Keratinocyte (primary cell): ENCODE measurements at regions not wholly inside any gene's neighbourhood (a gene's known extent, or its start where the extent isn't known, plus 50 kb on each side); places are given as distances from the start of the nearest gene placed in this dataset.

Experiments used
- CTCF ChIP-seq, 3 experiments: IDR thresholded peaks in 1 of 3; conservative IDR thresholded peaks in 1 of 3; optimal IDR thresholded peaks in 1 of 3; 2 replicates in 2 of 3; 3 replicates in 1 of 3; pipeline versions ENCODE3 to v1.5.1; 2011; ENCODE audit warnings: low read length in 3 of 3, mild to moderate bottlenecking in 3 of 3, moderate library complexity in 2 of 3, control low read depth in 1 of 3, inconsistent platforms in 1 of 3; ENCODE audit not compliant: insufficient read depth in 2 of 3; ENCODE audit errors: extremely low read depth in 1 of 3
- EZH2 ChIP-seq: IDR thresholded peaks from one replicate; pipeline ENCODE4 v1.6.1; 2012; ENCODE audit warnings: inconsistent platforms, mild to moderate bottlenecking, low read length, moderate library complexity

DNA sequence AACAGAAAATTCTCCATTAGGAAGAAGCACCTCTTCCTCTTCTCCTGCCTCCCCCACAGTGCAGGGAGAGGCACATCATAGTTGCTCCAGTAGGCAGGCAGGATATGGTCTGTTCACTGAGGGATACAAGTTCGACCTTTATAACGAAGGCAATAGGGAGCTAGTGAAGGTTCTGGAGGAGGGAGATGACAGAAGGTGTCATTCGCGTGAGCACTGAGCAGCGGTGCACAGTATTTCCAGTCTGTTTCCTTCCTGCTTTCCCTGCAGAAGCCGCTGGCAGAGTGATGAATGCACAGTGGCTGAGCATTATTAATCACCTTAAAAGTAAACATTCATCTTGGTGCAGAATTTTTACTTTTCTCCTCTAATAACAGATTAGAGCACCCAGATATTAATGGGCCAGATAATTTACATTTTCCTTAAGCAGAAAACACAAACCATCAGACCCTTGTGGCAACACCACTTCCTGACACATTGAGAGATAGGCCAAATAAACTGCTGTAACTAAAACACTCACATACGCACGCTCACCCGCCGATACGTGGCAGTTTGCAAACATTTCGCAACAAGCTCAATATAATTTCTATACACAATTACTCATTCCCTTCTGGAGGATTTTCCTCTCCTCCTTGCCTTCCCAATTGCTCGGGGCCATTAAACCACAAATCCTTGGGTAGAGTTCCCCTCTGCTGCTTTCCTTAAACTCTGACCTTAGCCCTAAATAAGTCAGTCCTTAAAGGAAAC is 69.5 kb downstream of the AIPL1 start:
- TF ChIP-seq CTCF (optimal IDR thresholded peaks at IDR 0.05 in 1 of 3, IDR thresholded peaks at IDR 0.05 in 1 of 3, conservative IDR thresholded peaks at IDR 0.05 in 1 of 3; ENCODE audit: extremely low read depth in 1 of 3, insufficient read depth in 2 of 3, low read length in 3 of 3) (no peak), EZH2 (no peak)
